HCT116 (cell line): ENCODE measurements at regions not wholly inside any gene's neighbourhood (a gene's known extent, or its start where the extent isn't known, plus 50 kb on each side); places are given as distances from the start of the nearest gene placed in this dataset.

Source experiments
- CEBPB ChIP-seq: IDR thresholded peaks from 2 replicates; pipeline ENCODE4 v1.6.1; 2012; ENCODE audit warnings: low read depth
- EZH2 ChIP-seq: fragments of 200-600 bp; sonication (generic); IDR thresholded peaks from 2 replicates; pipeline ENCODE4 v1.6.1; 2017; ENCODE audit warnings: antibody characterized with exemption, mixed run types
- JUND ChIP-seq: IDR thresholded peaks from 2 replicates; pipeline ENCODE4 v1.6.1; 2012
- POLR2A ChIP-seq: IDR thresholded peaks from 2 replicates; pipeline ENCODE4 v1.7.0; 2011; ENCODE audit warnings: borderline replicate concordance; ENCODE audit not compliant: insufficient read depth, insufficient read length; ENCODE audit errors: extremely low read depth
- POLR2AphosphoS5 ChIP-seq: IDR thresholded peaks from 2 replicates; pipeline ENCODE4 v1.6.1; 2011; ENCODE audit warnings: mild to moderate bottlenecking, low read depth, low read length, moderate library complexity
- SIN3A ChIP-seq: IDR thresholded peaks from 2 replicates; pipeline ENCODE4 v1.6.1; 2012; ENCODE audit warnings: low read depth
- SP1 ChIP-seq: IDR thresholded peaks from 2 replicates; pipeline ENCODE4 v1.6.1; 2012; ENCODE audit warnings: low read depth
- YY1 ChIP-seq: IDR thresholded peaks from 2 replicates; pipeline ENCODE4 v1.6.1; 2011; ENCODE audit warnings: low read length, low read depth, moderate library complexity, mild to moderate bottlenecking; ENCODE audit not compliant: insufficient replicate concordance; ENCODE audit errors: extremely low read depth
- TF ChIP-seq, protein P1 (sequence below), 3 experiments: fragments of 200-600 bp in 1 of 3; sonication (generic) in 1 of 3; IDR thresholded peaks in 2 of 3; conservative IDR thresholded peaks in 1 of 3; 2 replicates each; pipeline ENCODE4 v1.5.1; 2012 to 2017; ENCODE audit warnings: low read depth in 2 of 3, low read length in 2 of 3, antibody characterized with exemption in 1 of 3, borderline replicate concordance in 1 of 3, control low read depth in 1 of 3, mild to moderate bottlenecking in 1 of 3, mixed read lengths in 1 of 3, mixed run types in 1 of 3, moderate library complexity in 1 of 3; ENCODE audit not compliant: insufficient read depth in 1 of 3
- TF ChIP-seq, protein P2 (sequence below): IDR thresholded peaks from 2 replicates; pipeline ENCODE4 v1.6.1; 2012
- TF ChIP-seq, protein P3 (sequence below): IDR thresholded peaks from 2 replicates; pipeline ENCODE4 v1.6.1; 2012; ENCODE audit warnings: low read depth

DNA sequence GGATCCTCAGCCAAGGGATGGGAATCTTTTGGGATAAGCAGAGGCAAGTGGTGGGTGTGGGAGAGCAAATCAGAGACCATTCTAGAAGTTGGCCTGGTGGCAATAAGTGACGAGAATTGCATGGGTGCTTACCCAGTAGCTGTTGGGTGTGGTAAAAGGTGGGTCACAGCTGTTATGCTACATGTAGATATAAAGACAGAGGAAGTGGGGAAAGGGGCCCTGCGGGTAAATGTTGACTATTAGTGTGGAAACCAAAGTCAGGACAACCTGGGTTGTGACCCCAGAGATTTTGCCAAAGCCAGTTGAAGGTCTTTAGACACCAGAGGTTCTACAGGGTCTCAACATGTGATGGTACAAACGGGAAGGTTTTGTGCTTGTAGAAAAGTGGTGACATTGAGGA is 443.6 kb upstream of the HNRNPA3 start:
- TF ChIP-seq, protein P1, sequence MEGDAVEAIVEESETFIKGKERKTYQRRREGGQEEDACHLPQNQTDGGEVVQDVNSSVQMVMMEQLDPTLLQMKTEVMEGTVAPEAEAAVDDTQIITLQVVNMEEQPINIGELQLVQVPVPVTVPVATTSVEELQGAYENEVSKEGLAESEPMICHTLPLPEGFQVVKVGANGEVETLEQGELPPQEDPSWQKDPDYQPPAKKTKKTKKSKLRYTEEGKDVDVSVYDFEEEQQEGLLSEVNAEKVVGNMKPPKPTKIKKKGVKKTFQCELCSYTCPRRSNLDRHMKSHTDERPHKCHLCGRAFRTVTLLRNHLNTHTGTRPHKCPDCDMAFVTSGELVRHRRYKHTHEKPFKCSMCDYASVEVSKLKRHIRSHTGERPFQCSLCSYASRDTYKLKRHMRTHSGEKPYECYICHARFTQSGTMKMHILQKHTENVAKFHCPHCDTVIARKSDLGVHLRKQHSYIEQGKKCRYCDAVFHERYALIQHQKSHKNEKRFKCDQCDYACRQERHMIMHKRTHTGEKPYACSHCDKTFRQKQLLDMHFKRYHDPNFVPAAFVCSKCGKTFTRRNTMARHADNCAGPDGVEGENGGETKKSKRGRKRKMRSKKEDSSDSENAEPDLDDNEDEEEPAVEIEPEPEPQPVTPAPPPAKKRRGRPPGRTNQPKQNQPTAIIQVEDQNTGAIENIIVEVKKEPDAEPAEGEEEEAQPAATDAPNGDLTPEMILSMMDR (IDR thresholded peaks at IDR 0.05 in 2 of 3, conservative IDR thresholded peaks at IDR 0.05 in 1 of 3; ENCODE audit: borderline replicate concordance in 1 of 3, insufficient read depth in 1 of 3, low read depth in 2 of 3, low read length in 2 of 3) = no peak
- TF ChIP-seq SIN3A (no peak), POLR2AphosphoS5 (no peak), YY1 (no peak), EZH2 (no peak), SP1 (no peak), POLR2A (no peak), JUND (no peak), CEBPB (no peak)
- TF ChIP-seq, protein P2, sequence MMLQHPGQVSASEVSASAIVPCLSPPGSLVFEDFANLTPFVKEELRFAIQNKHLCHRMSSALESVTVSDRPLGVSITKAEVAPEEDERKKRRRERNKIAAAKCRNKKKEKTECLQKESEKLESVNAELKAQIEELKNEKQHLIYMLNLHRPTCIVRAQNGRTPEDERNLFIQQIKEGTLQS = no peak
- TF ChIP-seq, protein P3, sequence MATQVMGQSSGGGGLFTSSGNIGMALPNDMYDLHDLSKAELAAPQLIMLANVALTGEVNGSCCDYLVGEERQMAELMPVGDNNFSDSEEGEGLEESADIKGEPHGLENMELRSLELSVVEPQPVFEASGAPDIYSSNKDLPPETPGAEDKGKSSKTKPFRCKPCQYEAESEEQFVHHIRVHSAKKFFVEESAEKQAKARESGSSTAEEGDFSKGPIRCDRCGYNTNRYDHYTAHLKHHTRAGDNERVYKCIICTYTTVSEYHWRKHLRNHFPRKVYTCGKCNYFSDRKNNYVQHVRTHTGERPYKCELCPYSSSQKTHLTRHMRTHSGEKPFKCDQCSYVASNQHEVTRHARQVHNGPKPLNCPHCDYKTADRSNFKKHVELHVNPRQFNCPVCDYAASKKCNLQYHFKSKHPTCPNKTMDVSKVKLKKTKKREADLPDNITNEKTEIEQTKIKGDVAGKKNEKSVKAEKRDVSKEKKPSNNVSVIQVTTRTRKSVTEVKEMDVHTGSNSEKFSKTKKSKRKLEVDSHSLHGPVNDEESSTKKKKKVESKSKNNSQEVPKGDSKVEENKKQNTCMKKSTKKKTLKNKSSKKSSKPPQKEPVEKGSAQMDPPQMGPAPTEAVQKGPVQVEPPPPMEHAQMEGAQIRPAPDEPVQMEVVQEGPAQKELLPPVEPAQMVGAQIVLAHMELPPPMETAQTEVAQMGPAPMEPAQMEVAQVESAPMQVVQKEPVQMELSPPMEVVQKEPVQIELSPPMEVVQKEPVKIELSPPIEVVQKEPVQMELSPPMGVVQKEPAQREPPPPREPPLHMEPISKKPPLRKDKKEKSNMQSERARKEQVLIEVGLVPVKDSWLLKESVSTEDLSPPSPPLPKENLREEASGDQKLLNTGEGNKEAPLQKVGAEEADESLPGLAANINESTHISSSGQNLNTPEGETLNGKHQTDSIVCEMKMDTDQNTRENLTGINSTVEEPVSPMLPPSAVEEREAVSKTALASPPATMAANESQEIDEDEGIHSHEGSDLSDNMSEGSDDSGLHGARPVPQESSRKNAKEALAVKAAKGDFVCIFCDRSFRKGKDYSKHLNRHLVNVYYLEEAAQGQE = no peak
